Hepatocyte (in vitro differentiated cells): ENCODE measurements at regions not wholly inside any gene's neighbourhood (a gene's known extent, or its start where the extent isn't known, plus 50 kb on each side); places are given as distances from the start of the nearest gene placed in this dataset.

Experiments used
- DNase-seq: peaks from one replicate; pipeline ENCODE4 v3.0.0-alpha.2; 2016; ENCODE audit warnings: low spot score
- H2AFZ ChIP-seq: fragments of 200-600 bp; sonication (generic); 2 replicates; pipeline ENCODE4 v1.6.0; 2016; ENCODE audit warnings: antibody characterized with exemption, mild to moderate bottlenecking
- H3K27ac ChIP-seq: fragments of 200-600 bp; sonication (generic); 2 replicates; pipeline ENCODE4 v1.5.1; 2016; ENCODE audit warnings: mild to moderate bottlenecking
- H3K27me3 ChIP-seq: fragments of 200-600 bp; sonication (generic); 2 replicates; pipeline ENCODE4 v1.6.1; 2016
- H3K36me3 ChIP-seq: fragments of 200-600 bp; sonication (generic); replicated peaks from 2 replicates; pipeline ENCODE4 v1.5.1; 2016; ENCODE audit warnings: low read depth; ENCODE audit not compliant: insufficient read depth
- H3K4me1 ChIP-seq: fragments of 200-600 bp; sonication (generic); 2 replicates; pipeline ENCODE4 v1.5.1; 2016; ENCODE audit warnings: mild to moderate bottlenecking, moderate library complexity; ENCODE audit not compliant: insufficient read depth
- H3K4me2 ChIP-seq: fragments of 200-600 bp; sonication (generic); 2 replicates; pipeline ENCODE4 v1.6.0; 2016
- H3K4me3 ChIP-seq: fragments of 200-600 bp; sonication (generic); 2 replicates; pipeline ENCODE4 v1.5.1; 2016; ENCODE audit warnings: mild to moderate bottlenecking
- H3K79me2 ChIP-seq: fragments of 200-600 bp; sonication (generic); 2 replicates; pipeline ENCODE4 v1.6.0; 2017; ENCODE audit warnings: mild to moderate bottlenecking
- H3K9me2 ChIP-seq: fragments of 200-600 bp; sonication (generic); replicated peaks from 2 replicates; pipeline ENCODE4 v1.6.0; 2017; ENCODE audit warnings: mild to moderate bottlenecking; ENCODE audit not compliant: insufficient read depth
- H3K9me3 ChIP-seq: fragments of 200-600 bp; sonication (generic); 2 replicates; pipeline ENCODE4 v1.5.1; 2016; ENCODE audit warnings: low read depth, mild to moderate bottlenecking
- H4K20me1 ChIP-seq: fragments of 200-600 bp; sonication (generic); 2 replicates; pipeline ENCODE4 v1.6.0; 2016; ENCODE audit warnings: mild to moderate bottlenecking; ENCODE audit not compliant: insufficient read depth, poor library complexity, severe bottlenecking
- CTCF ChIP-seq: fragments of 200-600 bp; sonication (generic); IDR thresholded peaks from 2 replicates; pipeline ENCODE4 v1.5.1; 2016; ENCODE audit warnings: antibody characterized with exemption, mild to moderate bottlenecking; ENCODE audit not compliant: poor library complexity
- EZH2 ChIP-seq: fragments of 200-600 bp; sonication (generic); IDR thresholded peaks from 2 replicates; pipeline ENCODE4 v1.6.1; 2016; ENCODE audit warnings: antibody characterized with exemption, mild to moderate bottlenecking, borderline replicate concordance
- EZH2phosphoT487 ChIP-seq: fragments of 200-600 bp; sonication (generic); IDR thresholded peaks from one replicate; pipeline ENCODE4 v1.6.1; 2018; ENCODE audit warnings: antibody characterized with exemption, mild to moderate bottlenecking, low read depth, moderate library complexity; ENCODE audit not compliant: unreplicated experiment, severe bottlenecking
- WGBS: methylation state at CpG from one replicate; pipeline ENCODE4 v1.1.6; 2016; ENCODE audit warnings: low lambda C conversion rate; ENCODE audit errors: missing lambda C conversion rate; 5-methylcytosine and 5-hydroxymethylcytosine counted together

- TF ChIP-seq CTCF, result no peak
- TF ChIP-seq EZH2, result no peak
- no peak for TF ChIP-seq EZH2phosphoT487
- no peak for DNase-seq
- Histone ChIP-seq H4K20me1 (no peaks in the 10 kb centered on the region), H3K4me2 (peak overlapping the region; percentile 8), H3K9me2 (no peaks in the 10 kb centered on the region), H3K27me3 (no peaks in the 10 kb centered on the region), H3K9me3 (no peaks in the 10 kb centered on the region), H3K4me1 (no peaks in the 10 kb centered on the region), H2AFZ (no peak overlapping the region), H3K27ac (no peak overlapping the region), H3K79me2 (no peaks in the 10 kb centered on the region), H3K36me3 (no peaks in the 10 kb centered on the region), H3K4me3 (no peak overlapping the region)
- WGBS, result 60% methylated on average over 5 of the region's 5 CpGs
These were observed 245.6 kb downstream of the LURAP1L start for GRCh38 chr9:13020146-13021040.

GRCh38 chr9:13022756-13023155 is 247.9 kb downstream of the LURAP1L start:
- 92% methylated on average over 1 of the region's 1 CpG for WGBS
- TF ChIP-seq CTCF, result no peak
- no peak for TF ChIP-seq EZH2phosphoT487
- H3K27me3 ChIP-seq, result no peaks in the 10 kb centered on the region
- H4K20me1 ChIP-seq, result no peaks in the 10 kb centered on the region
- no peaks in the 10 kb centered on the region for H3K36me3 ChIP-seq
- H3K4me2 ChIP-seq, result no peak overlapping the region
- no peak overlapping the region for H2AFZ ChIP-seq
- H3K4me1 ChIP-seq, result no peaks in the 10 kb centered on the region
- no peaks in the 10 kb centered on the region for H3K9me2 ChIP-seq
- H3K4me3 ChIP-seq, result no peak overlapping the region
- H3K27ac ChIP-seq, result no peak overlapping the region
- no peaks in the 10 kb centered on the region for H3K9me3 ChIP-seq
- H3K79me2 ChIP-seq, result no peaks in the 10 kb centered on the region
- DNase-seq, result no peak

GRCh38 chr9:13023498-13023897 is 248.7 kb downstream of the LURAP1L start:
- no peaks in the 10 kb centered on the region for H3K4me1 ChIP-seq
- no peak for TF ChIP-seq EZH2phosphoT487
- TF ChIP-seq EZH2, result no peak
- no peak for TF ChIP-seq CTCF
- no peaks in the 10 kb centered on the region for H3K9me3 ChIP-seq
- H3K9me2 ChIP-seq, result no peaks in the 10 kb centered on the region
- no peaks in the 10 kb centered on the region for H3K79me2 ChIP-seq
- no peak overlapping the region for H2AFZ ChIP-seq
- H3K36me3 ChIP-seq, result no peaks in the 10 kb centered on the region
- H3K4me3 ChIP-seq, result no peak overlapping the region
- DNase-seq, result no peak
- no peaks in the 10 kb centered on the region for H3K27me3 ChIP-seq
- H3K27ac ChIP-seq, result no peak overlapping the region
- no peak overlapping the region for H3K4me2 ChIP-seq
- WGBS, result 62% methylated on average over 2 of the region's 2 CpGs
- H4K20me1 ChIP-seq, result no peaks in the 10 kb centered on the region

GRCh38 chr9:13026956-13027355 is 252.1 kb downstream of the LURAP1L start:
- Histone ChIP-seq H3K9me2 (no peaks in the 10 kb centered on the region), H2AFZ (no peak overlapping the region), H3K4me2 (no peak overlapping the region), H3K4me3 (no peak overlapping the region), H3K4me1 (no peaks in the 10 kb centered on the region), H3K27me3 (no peaks in the 10 kb centered on the region), H3K9me3 (no peaks in the 10 kb centered on the region), H3K79me2 (no peaks in the 10 kb centered on the region), H3K36me3 (no peaks in the 10 kb centered on the region), H3K27ac (no peak overlapping the region), H4K20me1 (no peaks in the 10 kb centered on the region)
- no peak for DNase-seq
- no peak for TF ChIP-seq EZH2phosphoT487
- TF ChIP-seq EZH2, result no peak
- no peak for TF ChIP-seq CTCF
- 68% methylated on average over 3 of the region's 3 CpGs for WGBS
